Iris pigment epithelial cell (primary cell): ENCODE measurements at regions not wholly inside any gene's neighbourhood (a gene's known extent, or its start where the extent isn't known, plus 50 kb on each side); places are given as distances from the start of the nearest gene placed in this dataset.

Experiments
- DNase-seq: peaks from one replicate; pipeline ENCODE4 v3.0.0-alpha.2; 2011; ENCODE audit warnings: low read depth

DNA sequence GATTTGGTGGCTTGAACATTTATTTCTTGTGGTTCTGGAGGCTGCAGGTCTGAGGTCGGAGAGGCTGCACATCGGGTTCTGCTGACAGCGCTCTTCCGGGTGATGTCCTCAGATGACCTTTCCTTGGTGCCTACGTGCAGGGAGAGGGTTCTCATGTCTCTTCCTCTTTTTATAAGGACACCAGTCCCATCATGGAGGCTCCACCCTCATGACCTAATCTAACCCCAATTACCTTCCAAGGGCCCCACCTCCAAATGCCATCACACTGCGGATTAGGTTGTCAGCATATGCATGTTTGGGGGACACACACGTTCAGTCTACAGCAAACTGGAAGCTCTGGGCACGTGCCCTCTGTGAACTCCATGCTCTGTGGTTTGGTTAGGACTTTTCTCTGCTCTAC, 338.6 kb downstream of the FGF9 start:
- DNase-seq: no peak

DNA sequence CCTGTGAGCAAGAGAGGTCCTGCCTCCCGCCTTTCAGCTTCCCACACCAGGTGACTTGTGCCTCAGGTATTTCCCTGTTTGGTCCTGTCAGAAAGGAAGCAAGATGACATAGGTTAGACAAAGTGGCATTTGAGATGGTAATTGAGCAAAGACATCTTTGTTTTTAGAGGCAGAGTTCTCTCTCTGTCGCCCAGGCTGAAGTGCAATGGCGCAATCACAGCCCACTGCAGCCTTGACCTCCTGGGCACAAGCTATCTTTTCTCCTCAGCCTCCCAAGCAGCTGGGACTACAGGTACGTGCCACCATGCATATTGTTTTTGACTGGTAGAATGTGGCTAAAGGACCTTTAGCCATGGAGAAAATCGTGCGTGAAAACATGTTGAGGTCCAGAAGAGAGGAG, 339.1 kb downstream of the FGF9 start:
- no peak for DNase-seq

DNA sequence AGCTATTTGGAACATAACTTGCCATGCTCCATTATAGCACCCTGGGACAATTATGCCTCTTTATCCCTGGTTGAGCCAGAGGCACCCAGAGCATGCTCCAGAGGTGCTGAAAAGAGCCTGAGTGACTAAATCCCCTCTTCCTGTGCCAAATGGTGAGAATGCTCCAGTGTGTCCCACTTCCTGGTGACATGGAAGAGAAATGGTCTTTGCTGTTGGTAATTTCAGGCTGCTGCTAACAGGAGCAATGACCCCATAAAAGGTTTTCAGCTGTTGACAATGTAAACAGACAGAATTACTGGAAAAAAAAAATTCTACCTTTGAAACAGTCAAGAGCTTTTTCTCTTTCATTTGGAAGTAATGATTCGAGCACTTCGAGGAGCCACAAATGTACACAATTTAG, 341.8 kb downstream of the FGF9 start:
- DNase-seq: no peak

DNA sequence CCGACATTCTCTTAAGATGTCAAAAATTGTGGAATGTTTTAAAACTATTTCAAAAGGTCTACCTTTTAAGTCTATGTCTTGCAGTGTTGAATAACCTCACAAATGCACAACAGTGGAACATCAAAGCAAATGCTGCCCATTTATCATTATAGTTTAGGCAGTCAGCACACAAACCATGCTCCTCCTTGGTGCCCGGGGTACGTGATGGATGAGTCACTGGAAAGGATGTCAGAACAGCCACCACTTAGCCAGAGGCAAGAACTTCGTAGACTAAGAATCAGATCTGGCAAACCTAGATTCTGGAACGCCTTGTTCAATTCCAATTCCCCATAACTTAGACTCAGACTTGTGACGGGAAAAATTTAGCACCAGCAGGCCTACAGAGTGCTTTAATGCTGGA, 343.6 kb downstream of the FGF9 start:
- DNase-seq: no peak

DNA sequence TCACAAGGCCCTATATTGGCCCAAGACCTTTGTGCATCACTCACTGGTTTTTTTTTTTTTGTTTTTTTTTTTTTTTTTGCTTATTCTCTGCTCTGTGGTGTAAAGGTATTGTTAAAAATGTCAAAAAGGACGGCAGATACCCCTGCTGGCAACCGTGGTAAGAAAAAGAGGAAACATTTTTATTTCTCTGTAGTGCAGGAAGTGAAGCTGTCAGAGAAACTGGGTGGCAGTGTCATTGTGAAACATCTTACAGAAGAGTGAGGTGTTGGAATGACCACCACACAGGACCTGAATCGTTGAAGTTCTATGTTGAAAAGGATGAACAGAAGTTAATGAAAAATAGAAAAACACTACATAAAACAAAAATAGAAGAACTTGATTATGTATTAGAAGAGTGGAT, 346.4 kb downstream of the FGF9 start:
- DNase-seq: no peak

DNA sequence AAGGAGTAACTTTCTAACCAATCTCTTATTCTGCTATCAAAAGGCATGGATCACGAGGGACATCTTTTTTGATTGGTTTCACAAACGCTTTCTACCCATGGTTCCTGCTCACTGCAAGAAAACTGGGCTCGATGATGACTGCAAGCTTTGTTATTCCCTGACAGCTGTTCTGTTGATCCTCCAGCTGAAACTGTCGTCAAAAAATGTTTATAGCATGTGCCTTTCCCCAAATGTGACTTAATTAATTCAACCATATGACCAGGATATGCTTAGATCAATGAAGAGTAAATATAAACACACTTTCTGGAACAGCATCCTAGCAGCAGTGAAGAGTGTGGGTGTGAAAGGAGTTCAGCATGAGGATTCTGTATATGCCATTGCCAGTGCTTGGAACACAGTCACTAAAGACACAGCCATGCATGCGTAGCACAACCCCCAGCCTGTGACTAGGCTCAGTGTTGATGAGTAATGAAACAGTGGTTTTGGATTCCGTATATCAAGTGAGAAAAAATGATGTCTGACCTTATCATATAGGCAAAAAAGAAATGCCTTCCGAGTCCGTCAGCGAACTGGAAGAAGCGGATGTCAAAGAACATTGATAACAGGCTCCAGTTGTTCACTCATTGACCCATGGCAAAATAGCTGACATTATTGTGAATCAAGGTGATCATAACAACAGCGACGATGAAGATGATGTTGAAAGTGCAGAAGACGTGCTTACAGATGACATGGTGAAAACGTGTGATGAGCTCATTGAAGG, 347.4 kb downstream of the FGF9 start:
- no peak for DNase-seq

DNA sequence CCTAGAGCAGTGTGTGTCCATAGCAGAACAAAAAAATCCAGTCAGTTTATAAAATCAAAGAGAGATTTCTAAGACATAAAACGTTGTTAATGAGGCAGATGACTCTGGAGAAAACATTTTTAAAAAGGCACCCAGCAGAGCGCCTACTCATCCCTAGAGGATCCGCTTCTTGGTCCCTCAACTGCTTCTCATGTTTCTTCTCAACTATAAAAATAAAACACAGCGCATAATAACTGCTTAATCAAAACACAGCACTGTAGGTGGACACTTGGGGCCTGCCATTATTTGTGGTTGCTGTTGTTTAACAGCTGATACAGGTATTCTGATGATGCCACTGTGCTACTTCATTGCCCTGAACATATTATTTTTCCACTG, 347.9 kb downstream of the FGF9 start:
- no peak for DNase-seq

DNA sequence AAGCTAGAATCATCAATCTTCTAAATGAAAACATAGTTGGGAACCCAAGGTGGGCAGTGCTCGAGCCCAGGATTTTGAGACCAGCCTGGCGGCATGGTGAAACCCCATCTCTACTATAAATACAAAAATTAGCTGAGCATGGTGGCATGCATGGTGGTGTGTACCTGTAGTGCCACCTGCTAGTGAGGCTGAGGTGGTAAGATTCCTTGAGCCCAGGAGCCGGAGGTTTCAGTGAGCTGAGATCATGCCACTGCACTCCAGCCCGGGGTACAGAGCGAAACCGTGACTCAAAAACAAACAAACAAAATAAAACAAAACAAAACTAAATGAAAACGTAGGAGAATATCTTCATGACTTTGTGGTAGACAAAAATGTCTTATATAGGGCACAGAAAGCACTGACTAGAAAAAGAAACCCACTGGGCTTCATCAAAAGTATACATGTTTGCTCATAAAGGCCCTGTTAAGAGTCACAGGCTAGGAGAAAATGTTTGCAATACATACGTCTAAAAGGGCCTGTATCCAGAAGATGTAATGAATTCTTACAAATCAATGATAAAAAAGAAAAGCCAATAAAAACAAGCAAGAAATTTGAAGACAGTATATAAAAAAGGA, 353.6 kb downstream of the FGF9 start:
- DNase-seq: no peak

DNA sequence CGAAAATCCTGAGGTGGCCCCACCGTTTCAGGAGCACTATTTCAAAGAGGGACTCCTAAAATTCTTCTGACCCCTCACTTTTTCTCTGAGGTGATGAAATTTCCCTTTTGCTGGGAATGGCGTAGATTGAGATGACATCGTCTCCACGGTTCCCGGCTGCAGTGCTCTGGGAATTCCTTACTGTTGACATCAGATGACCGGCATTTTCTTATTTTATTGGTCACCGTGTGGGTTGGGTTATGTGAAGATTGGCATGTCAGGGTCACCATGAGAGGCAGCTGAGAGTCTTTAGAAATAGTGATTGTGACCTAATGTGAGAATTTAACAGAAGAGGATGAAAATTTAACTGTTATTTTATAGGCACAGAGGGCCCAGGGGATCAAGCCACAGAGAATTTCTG, 356.7 kb downstream of the FGF9 start:
- DNase-seq: no peak

- no peak for DNase-seq
Measured at GRCh38 chr13:22028831-22029230, 358.0 kb downstream of the FGF9 start.

- DNase-seq: no peak
Measured at GRCh38 chr13:22030321-22030720, 359.4 kb downstream of the FGF9 start.

DNA sequence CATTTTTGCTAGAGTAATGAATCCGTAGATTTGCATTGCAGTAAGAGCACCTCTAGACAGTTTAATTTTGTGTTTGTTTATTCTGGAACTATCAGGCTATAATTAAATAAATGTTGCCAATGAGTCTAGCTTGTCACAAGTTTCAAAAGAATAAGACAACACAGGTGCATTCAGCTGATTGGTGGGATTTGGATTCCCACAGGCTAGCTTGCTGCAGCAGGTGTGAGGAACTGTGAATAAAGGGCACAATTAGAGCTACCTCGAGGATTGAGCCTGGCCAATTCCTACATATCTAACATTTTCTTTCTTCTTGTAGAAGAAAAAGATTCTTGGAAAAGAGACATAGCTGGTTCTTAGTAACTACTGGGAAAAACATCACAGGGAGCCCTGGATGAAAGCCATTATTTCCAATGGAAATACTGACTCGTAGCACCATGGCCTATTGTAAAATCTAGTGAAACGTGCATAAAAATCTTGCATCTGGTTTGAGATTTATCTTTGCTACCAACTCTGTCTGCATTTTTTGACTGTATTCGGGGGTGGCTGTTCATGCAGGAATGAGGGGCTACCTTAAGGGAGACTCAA, 360.9 kb downstream of the FGF9 start:
- DNase-seq: no peak

DNA sequence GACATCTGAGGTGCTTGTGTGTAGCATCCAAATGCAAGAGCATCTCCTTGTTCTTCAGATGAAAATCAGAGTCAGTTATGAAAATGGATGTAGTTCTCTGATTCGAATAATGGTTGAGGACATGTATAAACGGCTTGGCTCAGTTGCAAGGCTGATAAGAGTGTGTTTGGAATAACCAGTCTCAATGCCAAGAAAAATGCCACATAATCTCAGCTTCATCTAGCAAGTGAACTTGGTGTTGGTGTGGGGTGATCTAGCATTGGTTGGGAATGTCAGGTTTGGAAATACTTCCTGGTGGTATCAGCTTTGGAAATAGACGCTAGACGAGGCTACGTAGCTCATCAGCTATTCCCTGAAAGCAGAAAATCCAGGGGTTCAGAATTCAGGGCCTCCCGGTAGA, 362.0 kb downstream of the FGF9 start:
- no peak for DNase-seq

DNA sequence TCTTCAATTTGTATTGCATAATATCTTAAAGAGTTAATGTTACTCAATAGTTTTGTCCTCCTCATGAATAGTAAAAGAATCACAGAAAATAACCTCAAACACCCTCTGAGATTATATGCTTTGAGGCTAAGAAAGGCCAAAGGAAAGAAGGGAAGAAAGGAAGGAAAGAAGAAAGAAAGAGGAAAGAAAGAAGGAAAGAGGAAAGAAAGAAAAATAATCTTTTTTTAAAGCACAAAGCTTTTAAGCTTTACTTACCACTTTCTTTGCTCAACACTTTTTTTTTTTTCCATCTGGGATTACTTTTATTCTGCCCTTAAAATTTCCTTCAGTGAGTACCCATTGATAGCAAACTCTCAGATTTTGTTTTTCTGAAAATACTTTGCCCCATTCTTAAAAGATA, 369.1 kb downstream of the FGF9 start:
- DNase-seq: no peak

DNA sequence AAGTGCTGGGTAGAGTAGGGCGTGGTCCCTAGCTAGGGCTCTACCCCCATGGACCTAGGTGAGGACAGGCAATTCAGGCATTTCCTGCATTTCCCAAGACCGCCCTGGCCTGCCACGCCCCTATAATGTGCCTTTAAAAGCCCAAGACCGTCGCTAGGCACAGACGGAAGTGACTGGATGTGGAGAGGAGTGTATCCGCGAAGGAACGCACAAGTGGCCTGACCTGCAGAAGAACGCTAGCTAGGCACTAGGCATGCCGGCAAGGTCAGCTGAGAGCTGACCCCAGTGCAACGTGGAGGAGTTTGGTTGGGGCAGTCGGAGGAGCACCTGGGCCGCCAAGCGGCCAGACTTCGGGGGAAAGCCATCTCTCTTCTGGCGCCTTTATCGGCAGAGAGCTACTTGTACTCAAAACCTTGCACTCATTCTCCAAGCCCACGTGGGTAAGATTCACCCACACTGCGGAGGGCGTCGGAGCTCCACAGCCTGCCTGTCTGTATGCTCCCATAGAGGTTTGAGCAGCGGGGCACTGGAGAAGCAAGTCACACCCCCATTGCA, 370.0 kb downstream of the FGF9 start:
- DNase-seq: no peak

GRCh38 chr13:22041741-22042140, 370.9 kb downstream of the FGF9 start:
- DNase-seq: no peak

DNA sequence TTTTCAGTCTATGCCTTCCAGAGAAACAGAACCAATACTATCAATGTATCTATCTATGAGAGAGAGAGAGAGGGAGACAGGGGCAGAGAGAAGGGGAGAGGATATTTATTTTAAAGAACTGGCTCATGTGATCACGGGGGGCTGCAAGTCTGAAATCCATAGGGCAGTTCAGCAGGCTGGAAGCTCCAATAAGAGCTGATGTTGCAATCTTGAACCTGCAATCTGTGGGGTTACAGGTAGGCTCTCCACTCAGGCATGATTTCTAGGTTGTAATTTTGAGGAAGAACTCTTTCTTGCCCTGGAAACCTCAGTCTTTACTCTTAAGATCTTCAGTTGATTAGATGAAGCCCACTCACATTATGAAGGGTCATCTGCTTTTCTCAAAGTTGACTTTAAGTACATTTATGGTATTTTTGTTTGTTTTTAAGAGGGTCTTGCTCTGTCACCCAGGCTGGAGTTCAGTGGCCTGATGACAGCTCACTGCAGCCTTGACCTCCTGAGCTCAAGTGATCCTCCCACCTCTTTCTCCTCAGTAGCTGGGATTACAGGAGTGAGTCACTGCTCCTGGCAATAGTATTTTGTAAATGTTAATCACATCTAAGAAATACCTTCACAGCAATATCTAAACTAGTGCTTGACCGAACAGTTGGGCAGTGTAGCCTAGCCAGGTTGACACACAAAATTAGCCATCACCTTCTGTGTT, 376.4 kb downstream of the FGF9 start:
- DNase-seq: no peak

DNA sequence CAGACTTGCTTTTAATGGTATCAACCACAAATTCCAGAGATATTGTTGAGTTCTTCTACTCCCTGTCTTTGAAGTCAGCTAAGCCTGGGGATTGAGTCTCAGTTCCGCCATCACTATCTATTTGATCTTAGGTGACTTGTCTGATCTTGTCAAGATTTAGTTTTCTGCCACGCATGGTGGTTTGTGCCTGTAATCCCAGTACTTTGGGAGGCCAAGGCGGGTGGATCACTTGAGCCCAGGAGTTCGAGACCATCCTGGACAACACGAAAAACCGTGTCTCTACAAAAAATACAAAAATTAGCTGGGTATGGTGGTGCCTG, 376.9 kb downstream of the FGF9 start:
- DNase-seq: no peak

- no peak for DNase-seq
Measured at GRCh38 chr13:22049384-22049783, 378.5 kb downstream of the FGF9 start.

DNA sequence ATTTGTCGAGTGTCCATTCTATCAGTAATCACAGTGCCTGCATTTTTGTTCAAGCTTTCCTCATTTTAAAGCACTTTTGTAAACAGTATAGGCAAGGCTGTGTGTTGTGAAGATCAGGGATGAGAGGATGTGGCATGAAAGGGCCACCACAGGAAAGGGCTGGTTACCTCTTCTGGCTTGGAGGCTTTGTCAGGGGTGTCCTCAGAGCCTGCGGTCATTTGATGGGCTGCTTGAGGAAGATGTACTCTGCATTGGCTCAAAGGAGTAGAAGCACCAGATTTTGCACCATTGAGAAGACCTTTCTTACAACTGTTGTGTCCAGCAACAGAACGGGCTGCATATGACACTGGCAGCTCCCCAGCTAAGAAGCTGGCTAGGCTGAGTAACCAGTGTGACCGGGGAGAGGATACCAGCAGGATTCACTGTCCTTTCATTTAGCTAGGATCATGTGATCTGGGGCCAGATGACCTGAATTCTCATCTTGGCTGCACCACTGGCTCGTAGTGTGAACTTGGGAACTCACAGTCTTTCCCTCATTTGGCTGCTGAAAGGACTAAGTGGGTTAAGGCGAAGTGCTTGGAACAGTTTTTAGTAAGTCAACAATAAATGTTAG, 380.2 kb downstream of the FGF9 start:
- no peak for DNase-seq

GRCh38 chr13:22053053-22053452, 382.2 kb downstream of the FGF9 start:
- no peak for DNase-seq

GRCh38 chr13:22055259-22055658, 384.4 kb downstream of the FGF9 start:
- DNase-seq: no peak

DNA sequence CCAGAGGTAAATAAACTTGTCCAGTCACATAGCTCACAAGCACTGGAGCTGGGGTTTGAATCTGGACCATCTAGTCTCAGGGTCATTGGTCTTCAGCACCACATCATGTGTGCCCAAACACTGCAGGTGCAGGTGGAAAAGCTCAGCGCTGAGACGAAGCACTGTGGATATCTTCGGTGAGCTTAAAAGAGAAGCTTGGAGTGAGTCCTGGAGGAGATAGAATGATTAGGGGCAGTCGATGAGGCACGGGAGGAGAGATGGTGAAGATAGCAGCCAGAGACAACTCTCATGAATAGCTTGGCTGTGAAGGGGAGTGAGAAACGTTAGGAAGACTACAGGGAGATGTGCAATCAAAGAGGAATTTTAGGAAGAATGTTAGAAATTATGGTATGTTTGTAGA, 389.3 kb downstream of the FGF9 start:
- no peak for DNase-seq
